MM.1S (cell line): ENCODE measurements at regions not wholly inside any gene's neighbourhood (a gene's known extent, or its start where the extent isn't known, plus 50 kb on each side); places are given as distances from the start of the nearest gene placed in this dataset.

Source experiments
- DNase-seq: peaks from one replicate; pipeline ENCODE4 v3.0.0-alpha.2; 2015
- H2AFZ ChIP-seq: fragments of 300-600 bp; sonication (generic); 2 replicates; pipeline ENCODE4 v1.6.0; 2016; ENCODE audit warnings: antibody characterized with exemption, low read length
- H3F3A ChIP-seq: fragments of 300-600 bp; sonication (generic); 2 replicates; pipeline ENCODE4 v1.6.1; 2016; ENCODE audit warnings: mild to moderate bottlenecking, antibody characterized with exemption, low read length, moderate library complexity, mixed read lengths; ENCODE audit not compliant: insufficient read depth
- H3K27ac ChIP-seq: fragments of 300-600 bp; sonication (generic); 2 replicates; pipeline ENCODE4 v1.5.1; 2016; ENCODE audit warnings: mild to moderate bottlenecking, low read length
- H3K27me3 ChIP-seq: fragments of 300-600 bp; sonication (generic); replicated peaks from 2 replicates; pipeline ENCODE4 v1.6.0; 2016; ENCODE audit warnings: low read length; ENCODE audit not compliant: insufficient read depth
- H3K36me3 ChIP-seq: fragments of 300-600 bp; sonication (generic); replicated peaks from 2 replicates; pipeline ENCODE4 v1.6.1; 2016; ENCODE audit warnings: mild to moderate bottlenecking, low read length, mixed read lengths; ENCODE audit not compliant: insufficient read depth
- H3K4me1 ChIP-seq: fragments of 300-600 bp; sonication (generic); 2 replicates; pipeline ENCODE4 v1.6.1; 2016; ENCODE audit warnings: low read length, mixed read lengths
- H3K4me2 ChIP-seq: fragments of 300-600 bp; sonication (generic); 2 replicates; pipeline ENCODE4 v1.6.0; 2016; ENCODE audit warnings: low read depth, low read length
- H3K4me3 ChIP-seq: fragments of 300-600 bp; sonication (generic); 2 replicates; pipeline ENCODE4 v1.5.1; 2016; ENCODE audit warnings: low read length, mixed read lengths
- H3K79me2 ChIP-seq: fragments of 300-600 bp; sonication (generic); 2 replicates; pipeline ENCODE4 v1.6.1; 2016; ENCODE audit warnings: mixed run types, low read length, mixed read lengths
- H3K9ac ChIP-seq: fragments of 300-600 bp; sonication (generic); 2 replicates; pipeline ENCODE4 v1.6.1; 2016; ENCODE audit warnings: low read length, mixed read lengths
- H3K9me2 ChIP-seq: fragments of 300-600 bp; sonication (generic); replicated peaks from 2 replicates; pipeline ENCODE4 v1.6.1; 2016; ENCODE audit warnings: mild to moderate bottlenecking, low read length, mixed read lengths; ENCODE audit not compliant: insufficient read depth
- H3K9me3 ChIP-seq: fragments of 300-600 bp; sonication (generic); replicated peaks from 2 replicates; pipeline ENCODE4 v1.6.1; 2016; ENCODE audit warnings: mild to moderate bottlenecking, low read length, mixed read lengths; ENCODE audit not compliant: insufficient read depth
- H4K20me1 ChIP-seq: fragments of 300-600 bp; sonication (generic); 2 replicates; pipeline ENCODE4 v1.6.1; 2016; ENCODE audit warnings: mild to moderate bottlenecking, low read length, moderate library complexity, mixed read lengths; ENCODE audit not compliant: insufficient read depth
- EZH2 ChIP-seq: fragments of 300-600 bp; sonication (generic); optimal IDR thresholded peaks from 2 replicates; pipeline ENCODE3; 2017; ENCODE audit warnings: low read depth, mild to moderate bottlenecking, antibody characterized with exemption, low read length, mixed read lengths
- EZH2phosphoT487 ChIP-seq: fragments of 300-600 bp; sonication (generic); IDR thresholded peaks from 2 replicates; pipeline ENCODE4 v1.6.1; 2018; ENCODE audit warnings: antibody characterized with exemption, low read length
- TF ChIP-seq, protein P1 (sequence below): fragments of 300-600 bp; sonication (generic); IDR thresholded peaks from 2 replicates; pipeline ENCODE4 v1.5.1; 2016; ENCODE audit warnings: antibody characterized with exemption, low read length, mixed read lengths

DNA sequence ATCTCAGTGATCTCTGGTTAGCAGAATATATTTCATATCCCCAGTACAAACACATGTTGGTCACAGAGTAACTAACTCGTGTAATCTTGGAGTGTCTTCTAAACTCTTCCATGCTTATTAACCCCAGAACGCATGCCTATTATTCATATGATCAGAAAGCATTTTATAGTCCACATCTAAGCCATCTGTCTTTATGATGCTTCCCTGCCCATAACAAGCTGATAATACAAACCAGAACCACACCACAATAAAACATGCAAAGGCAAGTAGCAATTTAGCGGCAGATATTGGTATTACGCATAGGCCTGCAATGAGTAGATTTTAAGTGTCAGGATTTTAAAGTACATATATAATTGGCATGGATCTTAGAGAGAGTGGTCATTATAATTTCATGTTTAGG, 120.0 kb upstream of the PRKCQ start:
- no peak overlapping the region for H3K9ac ChIP-seq
- H3K36me3 ChIP-seq, result no peaks in the 10 kb centered on the region
- DNase-seq, result no peak
- no peaks in the 10 kb centered on the region for H3K9me2 ChIP-seq
- no peak overlapping the region for H3K4me2 ChIP-seq
- H4K20me1 ChIP-seq, result no peaks in the 10 kb centered on the region
- no peak overlapping the region for H3K4me3 ChIP-seq
- H3K27me3 ChIP-seq, result no peaks in the 10 kb centered on the region
- H2AFZ ChIP-seq, result no peak overlapping the region
- no peaks in the 10 kb centered on the region for H3K79me2 ChIP-seq
- TF ChIP-seq EZH2phosphoT487, result no peak
- TF ChIP-seq EZH2, result no peak
- TF ChIP-seq, protein P1, sequence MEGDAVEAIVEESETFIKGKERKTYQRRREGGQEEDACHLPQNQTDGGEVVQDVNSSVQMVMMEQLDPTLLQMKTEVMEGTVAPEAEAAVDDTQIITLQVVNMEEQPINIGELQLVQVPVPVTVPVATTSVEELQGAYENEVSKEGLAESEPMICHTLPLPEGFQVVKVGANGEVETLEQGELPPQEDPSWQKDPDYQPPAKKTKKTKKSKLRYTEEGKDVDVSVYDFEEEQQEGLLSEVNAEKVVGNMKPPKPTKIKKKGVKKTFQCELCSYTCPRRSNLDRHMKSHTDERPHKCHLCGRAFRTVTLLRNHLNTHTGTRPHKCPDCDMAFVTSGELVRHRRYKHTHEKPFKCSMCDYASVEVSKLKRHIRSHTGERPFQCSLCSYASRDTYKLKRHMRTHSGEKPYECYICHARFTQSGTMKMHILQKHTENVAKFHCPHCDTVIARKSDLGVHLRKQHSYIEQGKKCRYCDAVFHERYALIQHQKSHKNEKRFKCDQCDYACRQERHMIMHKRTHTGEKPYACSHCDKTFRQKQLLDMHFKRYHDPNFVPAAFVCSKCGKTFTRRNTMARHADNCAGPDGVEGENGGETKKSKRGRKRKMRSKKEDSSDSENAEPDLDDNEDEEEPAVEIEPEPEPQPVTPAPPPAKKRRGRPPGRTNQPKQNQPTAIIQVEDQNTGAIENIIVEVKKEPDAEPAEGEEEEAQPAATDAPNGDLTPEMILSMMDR, result no peak
- H3F3A ChIP-seq, result no peaks in the 10 kb centered on the region
- no peaks in the 10 kb centered on the region for H3K9me3 ChIP-seq
- no peak overlapping the region for H3K27ac ChIP-seq
- H3K4me1 ChIP-seq, result no peaks in the 10 kb centered on the region

DNA sequence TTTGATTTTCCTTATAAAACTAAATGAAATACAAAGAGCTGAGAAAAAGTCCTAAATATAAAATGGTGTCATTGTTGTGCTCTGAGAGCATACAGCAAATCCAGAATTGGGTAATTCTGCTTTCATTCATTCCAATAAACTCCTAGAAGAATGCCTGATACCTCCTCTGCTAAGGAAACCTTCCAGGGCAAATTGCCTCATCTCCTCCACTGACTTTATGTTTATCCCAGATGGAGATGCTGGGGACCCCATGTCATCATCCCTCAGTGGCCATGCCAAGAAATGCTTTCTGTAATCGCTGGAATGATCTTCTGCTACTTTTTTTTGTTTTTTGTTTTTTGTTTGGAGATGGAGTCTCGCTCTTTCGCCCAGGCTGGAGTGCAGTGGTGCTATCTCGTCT, 119.3 kb upstream of the PRKCQ start:
- Histone ChIP-seq H3K27ac (no peak overlapping the region), H2AFZ (no peak overlapping the region), H3K79me2 (no peaks in the 10 kb centered on the region), H3K27me3 (no peaks in the 10 kb centered on the region), H3K4me3 (no peak overlapping the region), H3K9ac (no peak overlapping the region), H3F3A (no peaks in the 10 kb centered on the region), H4K20me1 (no peaks in the 10 kb centered on the region), H3K9me3 (no peaks in the 10 kb centered on the region), H3K4me1 (no peaks in the 10 kb centered on the region), H3K36me3 (no peaks in the 10 kb centered on the region), H3K9me2 (no peaks in the 10 kb centered on the region), H3K4me2 (no peak overlapping the region)
- no peak for DNase-seq
- no peak for TF ChIP-seq EZH2phosphoT487
- TF ChIP-seq, protein P1, result no peak
- TF ChIP-seq EZH2, result no peak

DNA sequence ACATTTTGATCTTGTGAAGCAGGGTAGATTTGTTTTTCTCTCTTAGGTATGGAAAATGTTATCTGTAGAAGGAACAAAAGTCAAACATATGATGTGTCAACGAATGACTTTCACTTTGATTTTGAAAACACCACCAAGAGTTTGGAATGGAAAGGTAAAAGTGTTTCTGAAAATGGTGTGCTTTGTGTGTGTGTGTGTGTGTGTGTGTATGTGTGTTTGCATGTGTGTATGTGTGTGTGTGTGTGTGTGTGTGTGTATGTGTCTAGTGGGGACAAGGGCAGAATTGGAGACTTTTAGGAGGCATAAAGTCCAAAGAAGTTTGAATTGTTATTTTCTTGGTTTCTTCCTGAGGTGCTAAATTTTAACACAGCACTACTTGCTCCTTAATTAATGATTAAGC, 115.4 kb upstream of the PRKCQ start:
- DNase-seq, result no peak
- Histone ChIP-seq H3K4me1 (no peaks in the 10 kb centered on the region), H3K9ac (no peak overlapping the region), H3K79me2 (no peaks in the 10 kb centered on the region), H3K4me2 (no peak overlapping the region), H3K9me2 (no peaks in the 10 kb centered on the region), H3F3A (no peaks in the 10 kb centered on the region), H2AFZ (no peak overlapping the region), H3K9me3 (no peaks in the 10 kb centered on the region), H3K4me3 (no peak overlapping the region), H3K36me3 (no peaks in the 10 kb centered on the region), H3K27ac (no peak overlapping the region), H3K27me3 (no peaks in the 10 kb centered on the region), H4K20me1 (no peaks in the 10 kb centered on the region)
- TF ChIP-seq EZH2 (no peak), EZH2phosphoT487 (no peak)
- TF ChIP-seq, protein P1, result no peak
